OCI-LY7 (cell line): ENCODE measurements at regions not wholly inside any gene's neighbourhood (a gene's known extent, or its start where the extent isn't known, plus 50 kb on each side); places are given as distances from the start of the nearest gene placed in this dataset.

Experiments
- BruUV-seq: library from RNA; stranded (reverse); fragments of 400-500 nt; replicated peaks from 2 replicates; lab custom pipeline; 2021; lab: Mats Ljungman, UMichigan
- CTCF ChIA-PET: fragments of 300-600 bp; sonication (Branson Sonifier 250); formaldehyde crosslinking; loops from one replicate; lab custom pipeline; 2022; ENCODE audit warnings: antibody characterized with exemption; ENCODE audit not compliant: unreplicated experiment; lab: Charles Lee
- POLR2A ChIA-PET: fragments of 300-600 bp; sonication (Branson Sonifier 250); formaldehyde crosslinking; loops from one replicate; lab custom pipeline; 2022; ENCODE audit warnings: antibody characterized with exemption; lab: Charles Lee
- DNase-seq: peaks from one replicate; pipeline ENCODE4 v3.0.0-alpha.2; 2015; ENCODE audit warnings: low spot score
- H2AFZ ChIP-seq: fragments of 200-600 bp; sonication (generic), shearing (Covaris generic); 2 replicates; pipeline ENCODE4 v1.6.1; 2014; ENCODE audit warnings: mild to moderate bottlenecking, antibody characterized with exemption, low read length, moderate library complexity
- H3K27ac ChIP-seq: fragments of 200-600 bp; sonication (generic); 2 replicates; pipeline ENCODE4 v1.5.1; 2014; ENCODE audit warnings: mixed run types, low read depth, mild to moderate bottlenecking, moderate library complexity, low read length, inconsistent platforms; ENCODE audit not compliant: poor library complexity, severe bottlenecking
- H3K36me3 ChIP-seq: fragments of 200-600 bp; sonication (generic); 2 replicates; pipeline ENCODE4 v1.6.1; 2014; ENCODE audit warnings: mild to moderate bottlenecking, antibody characterized with exemption, low read length, moderate library complexity, mixed read lengths; ENCODE audit not compliant: insufficient read depth
- H3K4me1 ChIP-seq: fragments of 200-600 bp; sonication (generic); 2 replicates; pipeline ENCODE4 v1.5.1; 2014; ENCODE audit warnings: mild to moderate bottlenecking, low read length; ENCODE audit not compliant: insufficient read depth, poor library complexity, severe bottlenecking
- H3K4me2 ChIP-seq: fragments of 200-600 bp; sonication (generic); 2 replicates; pipeline ENCODE4 v1.6.1; 2014; ENCODE audit warnings: mild to moderate bottlenecking, low read length
- H3K4me3 ChIP-seq: fragments of 200-600 bp; sonication (generic); 2 replicates; pipeline ENCODE4 v1.5.1; 2014; ENCODE audit warnings: mild to moderate bottlenecking, low read depth, low read length; ENCODE audit not compliant: poor library complexity, severe bottlenecking
- H3K79me2 ChIP-seq: fragments of 200-600 bp; sonication (generic); 2 replicates; pipeline ENCODE4 v1.6.1; 2016; ENCODE audit warnings: low read depth, mild to moderate bottlenecking, low read length, moderate library complexity, mixed read lengths; ENCODE audit not compliant: insufficient read depth
- H3K9me2 ChIP-seq: fragments of 200-600 bp; sonication (generic); 2 replicates; pipeline ENCODE4 v1.6.1; 2016; ENCODE audit warnings: mild to moderate bottlenecking, low read length, mixed read lengths; ENCODE audit not compliant: insufficient read depth
- H3K9me3 ChIP-seq: fragments of 200-600 bp; sonication (generic); 2 replicates; pipeline ENCODE4 v1.6.1; 2014; ENCODE audit warnings: mild to moderate bottlenecking, mixed run types, low read length, mixed read lengths
- H4K20me1 ChIP-seq: fragments of 200-600 bp; sonication (generic); 2 replicates; pipeline ENCODE4 v1.6.1; 2014; ENCODE audit warnings: mild to moderate bottlenecking, antibody characterized with exemption, low read length, moderate library complexity, mixed read lengths; ENCODE audit not compliant: insufficient read depth
- CTCF ChIP-seq: fragments of 200-600 bp; sonication (generic); conservative IDR thresholded peaks from 2 replicates; pipeline ENCODE4 v1.5.1; 2014; ENCODE audit warnings: mild to moderate bottlenecking, antibody characterized with exemption, low read length, moderate library complexity, mixed read lengths
- EZH2phosphoT487 ChIP-seq: fragments of 200-600 bp; sonication (generic); IDR thresholded peaks from 2 replicates; pipeline ENCODE4 v1.6.1; 2018; ENCODE audit warnings: low read depth, borderline replicate concordance, mild to moderate bottlenecking, mixed run types, antibody characterized with exemption, low read length, moderate library complexity, mixed read lengths
- intact Hi-C: fragments of 100-400 bp; cut with micrococcal nuclease; formaldehyde crosslinking; loops from one replicate; pipeline ENCODE4 v1.10.0; 2022; ENCODE audit not compliant: unreplicated experiment

- no peak overlapping the region for H3K4me2 ChIP-seq
- H3K9me2 ChIP-seq, result no peaks in the 10 kb centered on the region
- no peak for TF ChIP-seq EZH2phosphoT487
- TF ChIP-seq CTCF, result no peak
- peaks cover 10% of the 10 kb centered on the region for H3K4me1 ChIP-seq
- peak overlapping the region; percentile 20; the same call in 1 of the 2 replicates for H2AFZ ChIP-seq
- BruUV-seq, result no TSS peak
- no peaks in the 10 kb centered on the region for H4K20me1 ChIP-seq
- no peak overlapping the region for H3K27ac ChIP-seq
- H3K4me3 ChIP-seq, result no peak overlapping the region
- ChIA-PET POLR2A (interaction anchor here (0.6 to 0.7 kb wide), 2 partner anchors 14 to 413 kb away, joined by 3 read pairs; no protein-coding TSS in a partner anchor), CTCF (no interaction called here)
- no peaks in the 10 kb centered on the region for H3K79me2 ChIP-seq
- no peaks in the 10 kb centered on the region for H3K36me3 ChIP-seq
- intact Hi-C loops, result loop anchor here (10.0 kb wide), 1 partner anchor 398 kb away; no protein-coding TSS in a partner anchor
- H3K9me3 ChIP-seq, result peaks cover 5% of the 10 kb centered on the region; the same call in 1 of the 2 replicates
- no peak for DNase-seq
These were observed 179.9 kb upstream of the TBL1XR1 start for GRCh38 chr3:177377166-177377565.

- H3K27ac ChIP-seq, result no peak overlapping the region
- H2AFZ ChIP-seq, result peak overlapping the region; percentile 20; the same call in 1 of the 2 replicates
- H3K36me3 ChIP-seq, result no peaks in the 10 kb centered on the region
- CTCF ChIA-PET, result no interaction called here
- H3K9me2 ChIP-seq, result no peaks in the 10 kb centered on the region
- no peak overlapping the region for H3K4me3 ChIP-seq
- peaks cover 10% of the 10 kb centered on the region for H3K4me1 ChIP-seq
- H3K9me3 ChIP-seq, result peaks cover 5% of the 10 kb centered on the region; the same call in 1 of the 2 replicates
- H4K20me1 ChIP-seq, result no peaks in the 10 kb centered on the region
- no peak overlapping the region for H3K4me2 ChIP-seq
- DNase-seq, result no peak
- intact Hi-C loops, result loop anchor here (10.0 kb wide), 1 partner anchor 397 kb away; no protein-coding TSS in a partner anchor
- no peaks in the 10 kb centered on the region for H3K79me2 ChIP-seq
- POLR2A ChIA-PET, result no interaction called here
- TF ChIP-seq EZH2phosphoT487 (no peak), CTCF (no peak)
- no TSS peak for BruUV-seq
These were observed 180.9 kb upstream of the TBL1XR1 start for GRCh38 chr3:177378168-177378567.

- BruUV-seq, result no TSS peak
- H3K27ac ChIP-seq, result no peak overlapping the region
- ChIA-PET POLR2A (interaction anchor here (1.2 to 1.4 kb wide), 2 partner anchors 9 to 14 kb away, joined by 3 to 6 read pairs; no protein-coding TSS in a partner anchor), CTCF (no interaction called here)
- H2AFZ ChIP-seq, result no peak overlapping the region
- no peaks in the 10 kb centered on the region for H3K9me2 ChIP-seq
- H3K79me2 ChIP-seq, result no peaks in the 10 kb centered on the region
- peak; percentile 34 for DNase-seq
- H3K4me2 ChIP-seq, result no peak overlapping the region
- H3K4me1 ChIP-seq, result peaks cover 7% of the 10 kb centered on the region
- no peaks in the 10 kb centered on the region for H3K36me3 ChIP-seq
- TF ChIP-seq CTCF (peak; percentile 44; the same call in 1 of the 2 replicates), EZH2phosphoT487 (no peak)
- H3K9me3 ChIP-seq, result peaks cover 5% of the 10 kb centered on the region; the same call in 1 of the 2 replicates
- no peak overlapping the region for H3K4me3 ChIP-seq
- no peaks in the 10 kb centered on the region for H4K20me1 ChIP-seq
- intact Hi-C loops, result loop anchor here (10.0 kb wide), 1 partner anchor 396 kb away; no protein-coding TSS in a partner anchor
These were observed 181.8 kb upstream of the TBL1XR1 start for GRCh38 chr3:177379045-177379444.
